ENCODE measurements at regions not wholly inside any gene's neighbourhood (a gene's known extent, or its start where the extent isn't known, plus 50 kb on each side); places are given as distances from the start of the nearest gene placed in this dataset.

DNA sequence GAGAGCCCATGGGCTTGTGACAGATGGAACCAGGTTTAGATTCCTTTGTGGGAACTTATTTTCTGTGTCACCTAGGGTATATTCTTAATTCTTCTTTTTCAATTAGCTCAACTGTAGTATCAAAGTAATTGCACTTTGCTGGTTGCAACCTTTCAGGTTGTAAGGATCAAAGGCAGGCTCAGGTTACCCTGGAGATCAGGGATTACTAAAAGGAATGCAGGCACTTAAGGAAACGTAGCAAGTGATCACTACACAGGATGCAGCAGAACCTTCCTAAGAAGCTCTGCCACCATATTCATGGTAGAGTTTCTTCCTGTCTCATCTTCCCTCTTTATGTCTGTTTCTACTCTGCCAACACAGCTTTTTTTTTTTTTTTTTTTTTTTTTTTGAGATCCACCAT, 133.2 kb upstream of the JAG1 start:
- no peak for DNase-seq

DNA sequence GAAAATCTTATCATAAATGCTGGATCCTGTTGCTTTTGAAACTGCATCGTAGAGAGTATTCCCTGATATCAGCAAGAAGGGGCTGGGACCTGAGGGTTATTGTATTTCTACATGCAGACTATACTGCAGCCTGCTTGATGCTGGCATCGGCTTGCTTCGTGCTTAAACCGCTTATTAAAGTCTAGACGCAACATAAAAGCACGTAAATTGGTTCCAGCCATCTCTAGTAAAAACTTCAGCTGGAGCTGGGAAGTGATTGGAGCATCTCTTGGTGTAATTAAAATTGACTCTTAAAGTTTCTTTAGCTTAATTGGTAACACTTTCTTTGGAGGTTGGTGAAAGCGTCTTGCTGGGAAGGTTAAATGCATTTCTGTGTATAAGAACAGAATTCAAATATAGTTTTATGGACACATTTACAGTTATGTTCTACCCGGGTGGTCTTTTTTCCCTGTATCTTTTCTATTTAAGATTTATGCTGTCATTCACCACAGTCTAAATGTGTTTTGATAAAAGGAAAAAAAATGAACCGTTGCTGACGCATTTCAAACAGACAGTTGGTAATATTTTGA, 139.0 kb upstream of the JAG1 start:
- no peak for DNase-seq

DNA sequence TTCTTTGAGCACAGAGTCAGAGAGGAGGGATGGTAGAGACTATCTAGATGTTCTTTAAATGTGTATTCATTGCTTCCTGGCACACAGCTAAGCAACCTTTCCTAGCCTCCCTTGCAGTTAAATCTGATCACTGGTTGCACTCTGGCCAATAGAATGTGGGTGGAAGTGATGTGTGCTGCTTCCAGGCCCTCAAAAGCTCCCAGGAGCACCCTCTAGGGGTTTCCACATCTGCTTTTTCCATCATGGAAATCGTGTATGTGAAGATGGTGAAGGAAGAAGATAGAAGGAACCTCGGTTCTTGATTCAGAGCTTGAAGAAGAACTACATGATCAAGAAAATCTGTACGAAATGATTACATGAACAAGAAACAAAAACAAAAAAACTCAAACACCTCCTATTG, 149.8 kb upstream of the JAG1 start:
- no peak for DNase-seq

GRCh38 chr20:10824750-10825500, 151.1 kb upstream of the JAG1 start:
- no peak for DNase-seq

- DNase-seq, result no peak
Observed at GRCh38 chr20:10826111-10826510, 152.3 kb upstream of the JAG1 start.

DNA sequence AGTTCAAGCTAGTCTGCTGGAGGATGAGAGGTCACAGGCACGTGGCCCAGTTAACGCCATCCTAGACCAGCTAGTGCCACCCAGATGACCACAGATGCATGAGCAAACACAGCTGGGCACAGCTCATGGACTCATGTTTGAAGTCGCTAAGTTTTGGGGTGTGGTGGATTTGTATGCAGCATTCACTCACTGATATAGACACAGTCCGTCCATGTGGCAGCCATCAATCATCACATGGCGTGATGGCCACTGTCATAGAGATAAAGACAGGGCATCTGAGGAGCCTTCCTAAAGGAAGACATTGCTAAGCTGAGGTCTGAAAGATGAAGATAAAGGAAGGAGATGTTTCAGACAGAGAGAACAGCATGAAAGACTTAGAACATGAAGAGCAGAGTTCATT, 154.4 kb upstream of the JAG1 start:
- DNase-seq, result no peak

DNA sequence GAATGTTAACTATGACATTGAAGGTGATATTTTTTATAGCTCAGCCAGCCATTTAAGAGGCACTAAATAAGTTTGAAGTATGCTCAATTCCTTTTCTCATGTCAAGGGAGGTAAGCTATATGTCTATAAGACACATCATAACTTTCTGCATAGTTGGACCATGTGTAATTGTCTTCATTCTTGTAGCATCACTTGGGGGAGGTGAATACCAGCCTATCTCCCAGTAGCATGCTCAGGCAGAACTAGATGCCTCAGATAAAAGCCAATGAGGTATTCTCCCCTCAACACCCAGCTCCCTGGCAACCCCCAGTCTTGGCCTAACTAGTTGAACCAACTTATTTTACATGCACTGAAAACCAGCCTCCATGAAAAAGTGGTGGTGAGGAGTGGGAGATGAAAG, 158.3 kb upstream of the JAG1 start:
- no peak for DNase-seq

DNA sequence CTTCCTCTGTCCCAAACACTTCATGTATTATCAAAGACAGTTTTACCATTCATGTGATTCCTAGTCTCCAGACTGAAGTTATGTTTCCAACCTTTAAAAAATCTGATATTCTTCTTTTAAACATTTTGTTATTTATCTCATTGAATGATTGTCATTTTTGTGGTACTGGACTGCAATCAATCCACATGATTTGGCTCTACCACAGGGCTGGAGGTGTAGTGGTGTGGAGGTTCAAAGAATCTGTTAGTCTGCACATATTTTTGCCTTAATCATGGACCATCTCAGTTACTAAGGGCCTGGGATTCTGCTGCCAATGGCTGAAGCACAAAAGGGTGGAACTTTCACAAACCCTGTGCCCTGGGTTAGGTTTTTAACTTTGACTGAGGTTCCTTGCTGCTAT, 164.1 kb upstream of the JAG1 start:
- DNase-seq, result no peak

- DNase-seq, result no peak
Observed at GRCh38 chr20:10842116-10842515, 168.3 kb upstream of the JAG1 start.

DNA sequence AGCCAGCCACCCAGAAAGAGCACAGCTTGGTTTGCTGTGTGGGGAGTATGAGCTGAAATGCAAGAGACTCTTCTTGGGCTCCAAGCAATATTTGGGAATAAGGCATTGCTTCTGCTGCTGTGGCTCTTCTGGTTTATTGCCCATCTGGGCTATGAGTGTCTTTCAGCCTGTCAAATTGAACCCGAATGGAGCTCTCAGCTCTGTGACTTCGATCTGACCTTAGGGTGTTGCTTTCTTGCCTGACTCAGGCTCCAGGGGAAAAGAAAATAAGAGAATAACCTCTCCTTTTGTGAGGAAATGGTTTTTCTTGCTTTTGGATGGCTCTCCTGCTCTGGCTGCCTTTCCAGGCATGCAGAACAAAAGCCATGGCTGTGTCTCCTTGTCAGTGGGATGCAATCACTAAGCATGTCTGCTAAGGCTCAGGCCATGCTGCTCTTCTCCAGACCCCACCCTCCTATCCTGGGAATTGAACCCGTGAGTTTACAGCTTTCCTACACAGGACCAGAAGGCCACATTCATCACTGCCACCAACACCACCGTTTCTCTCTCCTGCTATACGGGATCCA, 169.4 kb upstream of the JAG1 start:
- no peak for DNase-seq

DNA sequence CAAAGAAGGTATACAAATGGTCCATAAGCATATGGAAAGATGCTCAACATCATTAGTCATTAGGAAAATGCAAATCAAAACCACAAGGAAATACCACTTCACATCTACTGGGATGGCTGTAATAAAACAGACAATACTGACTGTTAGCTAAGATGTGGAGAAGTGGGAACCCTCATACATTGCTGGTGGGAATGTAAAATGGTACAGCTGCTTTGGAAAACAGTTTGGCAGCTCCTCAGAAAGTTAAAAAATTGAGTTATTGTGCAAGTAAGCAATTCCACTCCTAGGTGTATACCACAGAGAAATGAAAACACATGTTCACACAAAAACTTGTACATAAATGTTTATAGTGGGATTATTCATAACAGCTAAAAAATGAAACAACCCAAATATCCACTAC, 173.0 kb upstream of the JAG1 start:
- no peak for DNase-seq

GRCh38 chr20:10848810-10849370, 175.1 kb upstream of the JAG1 start:
- no peak for DNase-seq

- DNase-seq, result no peak
Observed at GRCh38 chr20:10853176-10853575, 179.4 kb upstream of the JAG1 start.

DNA sequence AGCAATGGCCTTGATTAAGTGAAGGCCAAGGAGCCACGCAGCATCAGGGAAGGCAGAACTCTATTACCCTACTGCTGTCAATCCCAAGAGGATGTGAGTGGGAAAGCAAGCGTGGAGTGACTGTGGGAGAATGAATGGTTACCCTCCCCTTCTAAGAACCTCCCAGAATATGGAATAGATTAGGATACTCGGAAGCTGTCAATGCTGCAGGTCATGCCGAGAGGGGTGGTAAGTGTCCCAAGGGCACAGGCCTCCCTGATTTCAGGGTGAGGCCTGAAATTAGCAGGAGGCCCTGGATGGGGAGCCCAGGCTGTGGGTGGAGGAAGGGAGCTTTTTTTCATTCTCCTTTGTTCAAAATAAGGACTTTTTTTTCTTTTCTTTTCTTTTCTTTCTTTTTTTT, 179.9 kb upstream of the JAG1 start:
- DNase-seq, result no peak

GRCh38 chr20:10854976-10855375, 181.2 kb upstream of the JAG1 start:
- DNase-seq, result no peak

- DNase-seq, result no peak
Observed at GRCh38 chr20:10855778-10856177, 182.0 kb upstream of the JAG1 start.

- DNase-seq, result no peak
Observed at GRCh38 chr20:10856237-10857015, 182.6 kb upstream of the JAG1 start.

DNA sequence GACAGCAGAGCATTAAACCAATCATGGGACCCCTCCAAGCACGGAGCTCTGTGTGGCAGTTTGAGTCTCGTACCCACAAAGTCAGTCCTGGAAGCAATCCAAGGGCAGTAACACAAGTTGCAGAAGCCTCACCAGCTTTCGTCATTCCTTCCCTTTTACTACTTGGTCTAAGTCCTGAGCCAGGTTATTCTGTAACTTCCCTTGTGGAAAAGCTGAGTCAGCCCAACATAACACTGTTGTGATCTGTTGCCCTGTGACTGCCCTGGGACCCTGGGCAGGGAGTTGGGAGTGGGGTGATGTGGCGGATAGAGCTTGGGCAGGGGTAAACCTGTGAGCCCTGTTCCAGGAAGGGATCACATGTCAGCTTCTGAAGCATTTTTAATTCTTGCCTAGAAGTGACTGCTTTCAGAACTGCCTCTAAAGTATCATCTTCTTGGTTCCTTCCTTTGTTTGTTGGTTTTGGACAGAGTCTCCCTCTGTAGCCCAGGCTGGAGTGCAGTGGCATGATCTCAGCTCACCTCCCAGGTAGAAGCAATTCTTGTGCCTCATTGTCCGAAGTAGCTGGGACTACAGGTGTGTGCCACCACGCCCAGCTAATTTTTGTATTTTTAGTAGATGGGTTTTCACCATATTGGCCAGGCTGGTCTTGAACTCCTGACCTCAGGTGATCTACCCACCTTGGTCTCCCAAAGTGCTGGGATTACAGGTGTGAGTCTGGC, 183.7 kb upstream of the JAG1 start:
- no peak for DNase-seq

DNA sequence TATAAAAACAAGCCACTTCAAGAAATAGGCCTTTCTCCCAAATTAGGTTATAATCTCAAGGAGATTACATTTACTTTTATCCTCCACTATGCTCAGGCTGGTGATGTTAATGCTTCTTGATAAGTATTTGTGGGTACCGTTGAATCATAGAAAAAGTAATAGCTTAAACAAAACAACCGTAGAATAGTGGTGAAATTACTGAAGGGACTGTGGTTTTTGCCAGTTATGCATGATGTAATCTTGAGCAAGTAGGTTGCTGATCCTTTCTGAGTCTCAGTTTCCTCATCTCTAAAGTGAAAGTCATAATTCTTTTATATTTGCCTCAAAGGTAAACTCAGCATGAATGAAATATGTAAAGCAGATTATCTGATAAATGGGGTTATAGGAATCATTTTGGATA, 187.3 kb upstream of the JAG1 start:
- DNase-seq, result no peak

- DNase-seq, result peak; percentile 83
Observed at GRCh38 chr20:10861619-10862018, 187.8 kb upstream of the JAG1 start.

GRCh38 chr20:10863337-10864060, 189.7 kb upstream of the JAG1 start:
- no peak for DNase-seq

DNA sequence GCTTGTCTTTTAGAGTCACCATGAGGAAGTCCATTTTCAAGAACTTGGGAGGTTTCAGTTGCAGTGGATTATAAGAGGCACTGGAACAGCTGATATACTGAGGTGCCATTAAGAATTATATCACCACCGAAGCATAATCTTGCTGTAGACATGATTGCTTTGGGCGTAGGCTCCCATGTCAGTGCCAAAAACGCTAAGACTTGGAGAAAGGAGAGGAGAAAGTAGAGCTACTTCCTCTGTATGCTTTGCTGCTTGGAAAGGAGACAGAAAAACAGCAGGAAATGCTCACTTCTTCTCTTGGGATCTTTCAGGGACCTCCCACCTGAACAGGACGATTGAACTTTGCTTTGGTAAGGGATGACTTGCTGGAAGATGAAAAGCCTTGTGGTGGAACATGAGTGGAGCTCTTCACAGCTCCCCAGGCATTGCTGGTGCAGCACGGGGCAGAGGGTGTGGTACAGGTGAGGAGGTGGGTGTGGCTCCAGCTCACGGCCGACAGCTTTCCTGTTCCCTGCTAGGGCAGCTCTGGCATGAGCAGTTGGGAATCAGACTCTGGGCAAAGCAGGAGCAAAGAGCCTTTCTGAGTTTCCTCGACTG, 190.4 kb upstream of the JAG1 start:
- no peak for DNase-seq

Measured in COR-L47 (cell line).